B cell (primary cell): ENCODE measurements at regions not wholly inside any gene's neighbourhood (a gene's known extent, or its start where the extent isn't known, plus 50 kb on each side); places are given as distances from the start of the nearest gene placed in this dataset.

Experiments
- ATAC-seq: fragments of 200-7000 bp; cut with Tn5 transposase; one replicate; pipeline ENCODE4 v1.10.0; 2021; ENCODE audit warnings: low read depth, mild to moderate bottlenecking, moderate number of reproducible peaks, moderate library complexity
- CTCF ChIA-PET: fragments of 350-600 bp; sonication (Branson Sonifier 250); formaldehyde crosslinking; loops from one replicate; lab custom pipeline; 2021; ENCODE audit warnings: antibody characterized with exemption, inconsistent platforms; lab: Charles Lee
- POLR2A ChIA-PET: fragments of 350-600 bp; sonication (Branson Sonifier 250); formaldehyde crosslinking; loops from one replicate; lab custom pipeline; 2021; ENCODE audit warnings: antibody characterized with exemption; lab: Charles Lee
- DNase-seq: peaks from one replicate; pipeline ENCODE4 v3.0.0; 2013
- H2AFZ ChIP-seq: 2 replicates; pipeline ENCODE4 v1.6.1; 2012; ENCODE audit warnings: mild to moderate bottlenecking, low read depth, low read length; ENCODE audit not compliant: insufficient read depth, poor library complexity, severe bottlenecking
- H3K27ac ChIP-seq, 2 donors: 1 replicate in 1 of 2; 2 replicates in 1 of 2; pipeline ENCODE4 v1.5.1; 2012 to 2013; ENCODE audit warnings: low read length in 2 of 2, mild to moderate bottlenecking in 2 of 2, moderate library complexity in 1 of 2
- H3K27me3 ChIP-seq, 4 experiments: fragments of 200-600 bp in 1 of 4; sonication (generic) in 1 of 4; replicated peaks in 1 of 4; 1 replicate in 2 of 4; 2 replicates in 2 of 4; pipeline versions ENCODE4 v1.6.1 to v1.7.0; 2013 to 2016; ENCODE audit warnings: low read length in 3 of 4, mild to moderate bottlenecking in 2 of 4, mixed read lengths in 1 of 4, moderate library complexity in 1 of 4; ENCODE audit not compliant: insufficient read depth in 4 of 4, control insufficient read depth in 3 of 4; ENCODE audit errors: control extremely low read depth in 1 of 4
- H3K36me3 ChIP-seq, 2 experiments: replicated peaks in 1 of 2; 1 replicate in 1 of 2; 2 replicates in 1 of 2; pipeline versions ENCODE4 v1.6.1 to v1.7.1; 2013; ENCODE audit warnings: low read length in 1 of 2; ENCODE audit not compliant: insufficient read depth in 2 of 2, control insufficient read depth in 1 of 2; ENCODE audit errors: control extremely low read depth in 1 of 2, extremely low read depth in 1 of 2
- H3K4me1 ChIP-seq, 2 donors: fragments of 200-600 bp in 1 of 2; sonication (generic) in 1 of 2; 1 replicate in 1 of 2; 2 replicates in 1 of 2; pipeline versions ENCODE4 v1.5.1 to v1.6.1; 2013 to 2017; ENCODE audit warnings: low read length in 2 of 2; ENCODE audit not compliant: control insufficient read depth in 2 of 2, insufficient read depth in 2 of 2
- H3K4me2 ChIP-seq: replicated peaks from 2 replicates; pipeline ENCODE3; 2012; ENCODE audit warnings: mild to moderate bottlenecking, low read depth, low read length; ENCODE audit not compliant: poor library complexity, severe bottlenecking
- H3K4me3 ChIP-seq, 5 experiments: fragments of 200-600 bp in 1 of 5; sonication (generic) in 1 of 5; 1 replicate in 3 of 5; 2 replicates in 2 of 5; pipeline versions ENCODE4 v1.5.1 to v1.7.0; 2011 to 2016; ENCODE audit warnings: low read length in 4 of 5, mild to moderate bottlenecking in 4 of 5, low read depth in 2 of 5, control low read depth in 1 of 5, moderate library complexity in 1 of 5; ENCODE audit not compliant: insufficient read depth in 1 of 5; ENCODE audit errors: control extremely low read depth in 1 of 5, extremely low read depth in 1 of 5
- H3K79me2 ChIP-seq: fragments of 200-600 bp; sonication (generic); one replicate; pipeline ENCODE4 v1.6.0; 2016; ENCODE audit warnings: low read length; ENCODE audit not compliant: control insufficient read depth, insufficient read depth
- H3K9ac ChIP-seq: fragments of 200-600 bp; sonication (generic); 2 replicates; pipeline ENCODE4 v1.6.1; 2017; ENCODE audit warnings: mild to moderate bottlenecking, low read length, moderate library complexity
- H3K9me3 ChIP-seq, 3 donors: one replicate each; pipeline versions ENCODE4 v1.6.1 to v1.7.1; 2013; ENCODE audit warnings: low read length in 2 of 3; ENCODE audit not compliant: control insufficient read depth in 2 of 3, insufficient read depth in 1 of 3; ENCODE audit errors: control extremely low read depth in 1 of 3
- H4K20me1 ChIP-seq: 2 replicates; pipeline ENCODE4 v1.6.0; 2012; ENCODE audit warnings: mild to moderate bottlenecking, low read length; ENCODE audit not compliant: insufficient read depth, control insufficient read depth, poor library complexity, severe bottlenecking
- H3K27ac Mint-ChIP-seq: one replicate; pipeline ENCODE4 v1.8.0; 2021; ENCODE audit warnings: mixed read lengths
- H3K27me3 Mint-ChIP-seq: one replicate; pipeline ENCODE4 v1.8.0; 2021; ENCODE audit warnings: mixed read lengths
- H3K4me1 Mint-ChIP-seq: one replicate; pipeline ENCODE4 v1.8.0; 2021; ENCODE audit warnings: mixed read lengths
- H3K4me3 Mint-ChIP-seq: one replicate; pipeline ENCODE4 v1.8.0; 2021; ENCODE audit warnings: mixed read lengths
- H3K9me3 Mint-ChIP-seq: one replicate; pipeline ENCODE4 v1.8.0; 2022; ENCODE audit warnings: mixed read lengths; ENCODE audit not compliant: insufficient read depth
- EZH2 ChIP-seq: IDR thresholded peaks from 2 replicates; pipeline ENCODE4 v1.6.1; 2012; ENCODE audit warnings: borderline replicate concordance, low read depth, mild to moderate bottlenecking, moderate library complexity, low read length; ENCODE audit not compliant: insufficient read depth, poor library complexity, severe bottlenecking
- WGBS: methylation state at CpG from one replicate; pipeline ENCODE4 v1.1.5; 2013; ENCODE audit warnings: missing lambda C conversion rate; ENCODE audit not compliant: insufficient coverage; 5-methylcytosine and 5-hydroxymethylcytosine counted together
- intact Hi-C: fragments of 100-400 bp; cut with micrococcal nuclease; formaldehyde crosslinking; loops from one replicate; pipeline ENCODE4 v1.10.0; 2022
- TF ChIP-seq, protein P1 (sequence below): fragments of 200-600 bp; IDR thresholded peaks from one replicate; pipeline ENCODE4 v1.8.0; 2022; ENCODE audit warnings: antibody characterized with exemption, mild to moderate bottlenecking

DNA sequence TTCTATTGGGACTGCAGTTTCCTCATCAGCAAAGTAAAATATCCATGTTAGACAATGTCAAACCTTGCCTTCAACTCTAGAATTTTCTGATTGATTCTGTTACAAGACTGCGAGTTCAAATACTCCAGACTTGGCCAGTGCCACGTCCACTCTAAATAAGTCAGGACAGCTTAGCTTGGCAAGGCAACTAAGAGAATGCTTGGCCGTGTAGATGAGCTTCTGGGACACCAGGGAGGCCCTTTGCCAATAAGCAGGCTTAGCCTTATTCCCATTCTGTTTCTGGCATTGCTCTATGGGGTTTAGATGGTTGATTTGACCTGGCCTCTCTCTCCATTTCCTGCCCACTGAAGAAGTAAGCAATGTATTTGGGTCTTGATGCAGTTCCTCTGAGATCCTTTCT lies 218.1 kb upstream of the SIX2 start:
- no peak overlapping the region for H3K9ac ChIP-seq
- H3K9me3 Mint-ChIP-seq: no peaks in the 10 kb centered on the region
- no peak for DNase-seq
- H3K36me3 ChIP-seq: no peaks in the 10 kb centered on the region
- H4K20me1 ChIP-seq: no peaks in the 10 kb centered on the region
- ATAC-seq: no peak
- H3K27me3 ChIP-seq: peaks cover 0 to 7% (median 3%) of the 10 kb centered on the region in 4 experiments
- H3K27ac Mint-ChIP-seq: no peak overlapping the region
- H3K27ac ChIP-seq: no peak overlapping the region
- ChIA-PET CTCF (no interaction called here), POLR2A (no interaction called here)
- no peak overlapping the region for H2AFZ ChIP-seq
- 94% methylated on average over 2 of the region's 3 CpGs for WGBS
- peaks cover 22% of the 10 kb centered on the region for H3K27me3 Mint-ChIP-seq
- H3K4me1 ChIP-seq: peaks cover 9% of the 10 kb centered on the region in 2 donors
- no peak for TF ChIP-seq EZH2
- TF ChIP-seq, protein P1, sequence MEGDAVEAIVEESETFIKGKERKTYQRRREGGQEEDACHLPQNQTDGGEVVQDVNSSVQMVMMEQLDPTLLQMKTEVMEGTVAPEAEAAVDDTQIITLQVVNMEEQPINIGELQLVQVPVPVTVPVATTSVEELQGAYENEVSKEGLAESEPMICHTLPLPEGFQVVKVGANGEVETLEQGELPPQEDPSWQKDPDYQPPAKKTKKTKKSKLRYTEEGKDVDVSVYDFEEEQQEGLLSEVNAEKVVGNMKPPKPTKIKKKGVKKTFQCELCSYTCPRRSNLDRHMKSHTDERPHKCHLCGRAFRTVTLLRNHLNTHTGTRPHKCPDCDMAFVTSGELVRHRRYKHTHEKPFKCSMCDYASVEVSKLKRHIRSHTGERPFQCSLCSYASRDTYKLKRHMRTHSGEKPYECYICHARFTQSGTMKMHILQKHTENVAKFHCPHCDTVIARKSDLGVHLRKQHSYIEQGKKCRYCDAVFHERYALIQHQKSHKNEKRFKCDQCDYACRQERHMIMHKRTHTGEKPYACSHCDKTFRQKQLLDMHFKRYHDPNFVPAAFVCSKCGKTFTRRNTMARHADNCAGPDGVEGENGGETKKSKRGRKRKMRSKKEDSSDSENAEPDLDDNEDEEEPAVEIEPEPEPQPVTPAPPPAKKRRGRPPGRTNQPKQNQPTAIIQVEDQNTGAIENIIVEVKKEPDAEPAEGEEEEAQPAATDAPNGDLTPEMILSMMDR: no peak
- H3K4me2 ChIP-seq: no peak overlapping the region
- peaks cover 11% of the 10 kb centered on the region for H3K4me1 Mint-ChIP-seq
- H3K9me3 ChIP-seq: peaks cover 0 to 9% (median 8%) of the 10 kb centered on the region in 3 donors
- H3K4me3 ChIP-seq: no peak overlapping the region
- no peak overlapping the region for H3K4me3 Mint-ChIP-seq
- intact Hi-C loops: no loop called here
- H3K79me2 ChIP-seq: no peaks in the 10 kb centered on the region

DNA sequence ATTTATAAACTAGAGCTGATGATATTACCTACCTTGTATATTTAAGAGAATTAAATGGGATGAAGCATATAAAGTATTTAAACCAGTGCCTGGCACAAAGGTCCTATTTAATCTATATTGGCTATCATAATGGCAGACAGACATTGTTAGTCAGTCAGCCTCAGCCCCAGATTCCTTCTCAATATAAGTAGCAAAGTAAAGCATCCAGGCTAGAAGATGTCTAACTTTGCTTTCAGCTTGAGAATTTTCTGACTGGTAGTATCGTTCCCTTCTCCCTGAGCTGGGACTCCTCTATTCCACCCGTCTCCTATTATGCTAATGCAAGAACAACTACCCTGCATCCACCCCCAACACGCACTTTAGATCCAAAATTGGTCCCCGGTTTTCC lies 215.7 kb upstream of the SIX2 start:
- no peak for ATAC-seq
- intact Hi-C loops: no loop called here
- Histone ChIP-seq H3K79me2 (no peaks in the 10 kb centered on the region), H3K4me3 (no peak overlapping the region), H3K9me3 (peaks cover 0 to 9% (median 8%) of the 10 kb centered on the region in 3 donors), H3K27ac (no peak overlapping the region), H4K20me1 (no peaks in the 10 kb centered on the region), H2AFZ (peak overlapping the region; percentile 56), H3K36me3 (no peaks in the 10 kb centered on the region), H3K4me1 (peaks cover 9% of the 10 kb centered on the region in 2 donors), H3K27me3 (peaks cover 0 to 7% (median 3%) of the 10 kb centered on the region in 4 experiments), H3K4me2 (no peak overlapping the region), H3K9ac (no peak overlapping the region)
- DNase-seq: no peak
- POLR2A ChIA-PET: no interaction called here
- Mint-ChIP-seq H3K9me3 (no peaks in the 10 kb centered on the region), H3K4me1 (peaks cover 11% of the 10 kb centered on the region), H3K27ac (no peak overlapping the region), H3K27me3 (peaks cover 35% of the 10 kb centered on the region), H3K4me3 (no peak overlapping the region)
- CTCF ChIA-PET: no interaction called here
- TF ChIP-seq, protein P1: no peak
- TF ChIP-seq EZH2: no peak
- 100% methylated on average over 2 of the region's 4 CpGs for WGBS
